ENCODE measurements at regions not wholly inside any gene's neighbourhood (a gene's known extent, or its start where the extent isn't known, plus 50 kb on each side); places are given as distances from the start of the nearest gene placed in this dataset.

DNA sequence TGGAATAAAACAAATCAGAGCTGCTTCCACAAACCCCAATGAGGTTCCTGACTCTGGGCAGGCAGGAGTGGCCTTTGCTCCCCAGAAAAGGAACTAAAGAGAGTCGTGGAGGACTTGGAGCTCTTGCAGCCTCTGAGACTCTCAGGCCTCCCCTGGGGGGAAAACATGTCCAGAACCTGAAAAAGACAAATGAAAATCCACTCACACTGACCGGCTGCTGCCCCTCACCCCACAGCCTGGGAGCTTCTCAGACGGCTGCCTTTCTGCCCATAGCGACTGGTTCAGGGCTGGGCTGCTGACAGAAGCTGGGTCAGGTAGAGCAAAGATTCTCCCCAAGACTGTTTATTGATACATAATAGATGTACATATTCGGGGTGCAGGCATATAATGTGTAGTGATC, 356.0 kb downstream of the ADGRD1 start:
- TF ChIP-seq, protein P1, sequence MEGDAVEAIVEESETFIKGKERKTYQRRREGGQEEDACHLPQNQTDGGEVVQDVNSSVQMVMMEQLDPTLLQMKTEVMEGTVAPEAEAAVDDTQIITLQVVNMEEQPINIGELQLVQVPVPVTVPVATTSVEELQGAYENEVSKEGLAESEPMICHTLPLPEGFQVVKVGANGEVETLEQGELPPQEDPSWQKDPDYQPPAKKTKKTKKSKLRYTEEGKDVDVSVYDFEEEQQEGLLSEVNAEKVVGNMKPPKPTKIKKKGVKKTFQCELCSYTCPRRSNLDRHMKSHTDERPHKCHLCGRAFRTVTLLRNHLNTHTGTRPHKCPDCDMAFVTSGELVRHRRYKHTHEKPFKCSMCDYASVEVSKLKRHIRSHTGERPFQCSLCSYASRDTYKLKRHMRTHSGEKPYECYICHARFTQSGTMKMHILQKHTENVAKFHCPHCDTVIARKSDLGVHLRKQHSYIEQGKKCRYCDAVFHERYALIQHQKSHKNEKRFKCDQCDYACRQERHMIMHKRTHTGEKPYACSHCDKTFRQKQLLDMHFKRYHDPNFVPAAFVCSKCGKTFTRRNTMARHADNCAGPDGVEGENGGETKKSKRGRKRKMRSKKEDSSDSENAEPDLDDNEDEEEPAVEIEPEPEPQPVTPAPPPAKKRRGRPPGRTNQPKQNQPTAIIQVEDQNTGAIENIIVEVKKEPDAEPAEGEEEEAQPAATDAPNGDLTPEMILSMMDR (IDR thresholded peaks at IDR 0.05) = no peak
- TF ChIP-seq EZH2 (IDR thresholded peaks at IDR 0.05) = no peak
- TF ChIP-seq EZH2phosphoT487 (IDR thresholded peaks at IDR 0.05) = no peak
